SK-MEL-5 (cell line): ENCODE measurements at regions not wholly inside any gene's neighbourhood (a gene's known extent, or its start where the extent isn't known, plus 50 kb on each side); places are given as distances from the start of the nearest gene placed in this dataset.

ENCODE experiments used
- DNase-seq: peaks from one replicate; pipeline ENCODE4 v3.0.0-alpha.2; 2016; ENCODE audit warnings: low read depth, low spot score
- in situ Hi-C: cut with HindIII; loops from 2 replicates; pipeline ENCODE4 v1.10.0; 2016; ENCODE audit warnings: low sequenced_read_pairs, high pct_unique_total_duplicates, low pct_unique_long_range_greater_than_20kb

GRCh38 chr5:38639377-38640358, 83.2 kb upstream of the LIFR start:
- DNase-seq, result no peak
- in situ Hi-C loops, result no loop called here

GRCh38 chr5:38641003-38641402, 84.6 kb upstream of the LIFR start:
- in situ Hi-C loops, result no loop called here
- DNase-seq, result no peak

GRCh38 chr5:38642189-38642911, 85.9 kb upstream of the LIFR start:
- in situ Hi-C loops, result no loop called here
- DNase-seq, result no peak

- in situ Hi-C loops, result no loop called here
Measured at GRCh38 chr5:38643616-38644015, 87.2 kb upstream of the LIFR start.

GRCh38 chr5:38645508-38645907, 89.1 kb upstream of the LIFR start:
- no peak for DNase-seq
- in situ Hi-C loops, result no loop called here

More at GRCh38 chr5:38643616-38644015, 87.2 kb upstream of the LIFR start:
- DNase-seq, result no peak

- in situ Hi-C loops, result no loop called here
- DNase-seq, result no peak
Measured at GRCh38 chr5:38648703-38649291, 92.4 kb upstream of the LIFR start.

GRCh38 chr5:38650540-38650939, 94.1 kb upstream of the LIFR start:
- DNase-seq, result no peak
- in situ Hi-C loops, result no loop called here

GRCh38 chr5:38650946-38651345, 94.5 kb upstream of the LIFR start:
- in situ Hi-C loops, result no loop called here
- no peak for DNase-seq

- DNase-seq, result no peak
- in situ Hi-C loops, result no loop called here
Measured at GRCh38 chr5:38651806-38652205, 95.4 kb upstream of the LIFR start.

- in situ Hi-C loops, result no loop called here
- DNase-seq, result no peak
Measured at GRCh38 chr5:38653389-38653788, 96.9 kb upstream of the LIFR start.

- DNase-seq, result no peak
- in situ Hi-C loops, result no loop called here
Measured at GRCh38 chr5:38655691-38656090, 99.2 kb upstream of the LIFR start.

GRCh38 chr5:38656568-38656967, 100.1 kb upstream of the LIFR start:
- DNase-seq, result no peak
- in situ Hi-C loops, result no loop called here

GRCh38 chr5:38657020-38657419, 100.6 kb upstream of the LIFR start:
- in situ Hi-C loops, result no loop called here
- no peak for DNase-seq

- in situ Hi-C loops, result no loop called here
- DNase-seq, result peak; percentile 76
Measured at GRCh38 chr5:38660194-38660668, 103.8 kb upstream of the LIFR start.

GRCh38 chr5:38662090-38662489, 105.6 kb upstream of the LIFR start:
- DNase-seq, result no peak
- in situ Hi-C loops, result no loop called here

- in situ Hi-C loops, result no loop called here
- no peak for DNase-seq
Measured at GRCh38 chr5:38663249-38663648, 106.8 kb upstream of the LIFR start.

- DNase-seq, result peak; percentile 56
- in situ Hi-C loops, result no loop called here
Measured at GRCh38 chr5:38666668-38667498, 110.4 kb upstream of the LIFR start.

- DNase-seq, result no peak
- in situ Hi-C loops, result no loop called here
Measured at GRCh38 chr5:38667499-38667776, 111.0 kb upstream of the LIFR start.
